GM12872 (cell line): ENCODE measurements at regions not wholly inside any gene's neighbourhood (a gene's known extent, or its start where the extent isn't known, plus 50 kb on each side); places are given as distances from the start of the nearest gene placed in this dataset.

Experiments used
- CTCF ChIP-seq: IDR thresholded peaks from 3 replicates; pipeline ENCODE4 v1.5.1; 2011; ENCODE audit warnings: low read depth, mild to moderate bottlenecking, low read length, moderate library complexity; ENCODE audit not compliant: insufficient read depth

GRCh38 chrX:17206584-17206983 lies 168.4 kb upstream of the NHS start:
- TF ChIP-seq CTCF, result no peak

- TF ChIP-seq CTCF, result no peak
Observed at GRCh38 chrX:17214962-17215361, 160.0 kb upstream of the NHS start.

GRCh38 chrX:17226736-17227135 lies 148.3 kb upstream of the NHS start:
- no peak for TF ChIP-seq CTCF

- no peak for TF ChIP-seq CTCF
Observed at GRCh38 chrX:17237146-17237545, 137.9 kb upstream of the NHS start.

GRCh38 chrX:17242470-17242869 lies 132.5 kb upstream of the NHS start:
- peak; percentile 46; the same call in 2 of the 3 replicates for TF ChIP-seq CTCF

GRCh38 chrX:17247144-17247543 lies 127.9 kb upstream of the NHS start:
- no peak for TF ChIP-seq CTCF

- TF ChIP-seq CTCF, result no peak
Observed at GRCh38 chrX:17262123-17262522, 112.9 kb upstream of the NHS start.

- no peak for TF ChIP-seq CTCF
Observed at GRCh38 chrX:17266136-17266535, 108.9 kb upstream of the NHS start.
